DMS 273 (cell line): ENCODE measurements at regions not wholly inside any gene's neighbourhood (a gene's known extent, or its start where the extent isn't known, plus 50 kb on each side); places are given as distances from the start of the nearest gene placed in this dataset.

ENCODE experiments used
- DNase-seq: peaks from one replicate; lab custom pipeline; 2025; ENCODE audit not compliant: unreplicated experiment; lab: John Stamatoyannopoulos, UW

DNA sequence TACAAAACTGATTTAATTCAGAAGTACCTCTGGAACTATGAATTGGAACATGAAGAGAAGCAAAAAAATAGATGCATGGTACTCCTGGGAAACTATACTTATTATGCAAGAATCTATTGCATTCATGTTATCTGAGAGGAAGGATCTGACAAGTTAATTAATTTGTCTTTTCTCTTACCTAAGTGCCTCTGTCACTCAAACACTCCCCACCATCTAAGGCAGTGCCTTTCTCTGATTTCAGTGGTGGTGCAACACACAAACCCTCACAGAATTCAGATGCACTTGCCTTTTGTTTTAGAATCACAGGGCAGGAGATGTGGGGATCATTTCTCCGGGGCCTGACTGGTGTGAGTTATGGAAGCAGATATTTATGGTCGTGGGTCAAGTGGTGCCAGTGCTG lies 52.5 kb upstream of the C9orf72 start:
- no peak for DNase-seq

DNA sequence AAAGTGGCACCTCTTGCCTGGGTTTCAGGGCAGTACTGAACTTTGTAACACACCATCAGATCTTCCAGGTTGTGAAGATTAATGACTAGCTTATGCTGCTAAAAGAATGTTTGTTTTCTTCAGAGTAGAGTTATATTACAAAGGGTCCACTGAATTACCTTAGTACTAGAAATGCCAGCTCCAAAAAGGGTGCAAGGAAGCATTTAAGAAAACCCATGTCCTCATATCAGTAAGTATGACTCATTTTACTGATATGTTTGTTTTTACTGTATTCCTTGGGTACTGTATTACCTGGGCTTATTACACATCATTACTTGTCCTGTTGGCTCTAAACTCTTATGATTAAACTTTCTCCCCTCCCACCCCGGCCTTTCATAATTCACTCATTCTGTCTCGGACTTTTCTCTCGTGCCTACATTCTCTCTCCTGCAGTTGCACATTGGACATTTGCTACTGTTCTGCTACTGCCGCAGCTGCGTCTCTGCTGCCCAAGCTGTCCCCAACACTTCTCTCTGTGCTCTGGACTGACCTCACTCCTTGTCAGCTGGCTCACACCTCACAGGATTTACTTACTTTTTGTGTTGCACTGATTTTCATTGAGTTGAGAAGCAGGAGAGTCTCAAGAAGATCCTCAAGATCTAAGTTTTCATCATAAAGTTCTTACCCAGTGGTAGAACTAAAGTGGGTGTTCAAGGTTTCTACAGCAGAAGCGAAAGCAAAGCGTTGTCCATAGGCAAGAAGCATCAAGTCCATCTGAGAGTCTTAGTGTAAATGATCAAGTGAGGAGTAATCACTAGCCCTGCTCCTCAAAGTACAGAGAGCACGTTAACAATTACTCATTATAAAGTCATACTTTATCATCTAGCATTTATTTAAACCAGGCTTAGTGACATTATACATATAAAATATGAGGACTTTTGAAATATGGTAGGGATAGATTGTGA lies 53.2 kb upstream of the C9orf72 start:
- DNase-seq: no peak

DNA sequence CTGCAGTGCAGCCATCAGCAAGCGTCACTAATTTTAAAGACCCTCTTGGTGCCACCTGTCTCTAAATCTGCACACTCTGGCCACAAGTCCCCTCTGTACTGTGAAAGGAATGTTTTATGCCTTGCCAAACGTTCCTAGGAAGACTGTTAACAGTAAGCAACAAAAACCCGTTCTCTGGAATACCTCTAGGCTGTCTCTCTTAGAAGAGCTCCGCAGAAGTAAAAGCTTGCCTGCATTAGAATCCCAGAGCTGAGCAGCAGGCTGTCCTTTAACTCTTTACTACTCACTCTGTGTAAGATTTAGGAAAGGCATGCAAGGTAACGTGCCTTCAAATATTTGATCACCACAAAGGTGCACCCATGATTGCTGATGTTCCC lies 53.9 kb upstream of the C9orf72 start:
- DNase-seq: no peak

DNA sequence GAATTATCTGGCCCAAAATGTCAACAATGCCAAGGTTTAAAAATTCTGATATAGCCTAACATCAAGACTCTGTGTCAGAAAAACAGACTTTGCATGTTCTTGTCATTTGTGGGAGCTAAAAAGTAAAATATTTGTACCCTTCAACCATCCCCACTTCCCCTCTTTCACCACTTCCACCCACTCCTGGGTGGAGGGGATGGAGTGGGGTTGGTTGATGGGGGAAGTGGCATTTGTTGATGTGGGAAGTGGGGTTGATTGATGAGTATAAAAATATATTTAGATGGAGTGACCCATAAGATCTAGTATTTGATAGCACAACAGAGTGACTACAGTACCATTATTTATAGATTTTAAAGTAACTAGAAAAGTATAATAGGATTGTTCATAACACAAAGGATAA lies 55.0 kb upstream of the C9orf72 start:
- DNase-seq: no peak

DNA sequence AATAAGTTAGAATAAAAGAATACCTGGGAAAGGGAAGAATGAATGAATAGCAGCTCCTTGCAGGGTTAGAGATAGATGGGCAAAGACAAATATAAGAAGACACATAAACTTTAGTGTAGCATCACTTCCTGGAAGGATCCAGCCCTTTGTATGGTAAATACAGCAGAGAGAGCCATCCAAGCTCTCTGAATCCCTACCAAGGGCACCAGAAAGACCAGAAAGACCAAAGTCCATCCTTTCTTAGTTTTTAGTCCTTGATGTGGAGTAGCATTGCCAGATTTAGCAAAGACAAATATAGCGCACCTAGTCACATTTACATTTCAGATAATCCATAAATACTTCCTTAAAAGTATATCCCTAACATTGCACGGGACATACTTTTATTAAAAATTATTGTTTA lies 56.1 kb upstream of the C9orf72 start:
- DNase-seq: no peak

DNA sequence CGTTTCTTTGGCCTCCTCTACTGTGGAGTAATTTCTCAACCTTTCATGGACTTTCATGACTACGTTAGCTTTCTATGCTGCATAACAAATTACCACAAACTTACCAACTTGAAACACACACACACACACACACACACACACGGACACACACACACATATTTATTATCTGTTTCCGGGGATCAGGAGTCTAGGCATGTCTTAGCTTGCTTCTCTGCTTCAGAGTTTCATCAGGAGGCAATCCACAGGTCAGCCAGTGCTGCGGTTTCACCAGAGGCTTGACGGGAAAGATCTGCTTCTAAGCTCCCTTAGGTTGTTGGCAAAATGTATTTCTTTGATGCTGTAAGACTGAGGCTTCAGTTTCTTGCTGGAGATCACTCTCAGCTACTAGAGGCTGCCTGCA lies 59.0 kb upstream of the C9orf72 start:
- DNase-seq: no peak

DNA sequence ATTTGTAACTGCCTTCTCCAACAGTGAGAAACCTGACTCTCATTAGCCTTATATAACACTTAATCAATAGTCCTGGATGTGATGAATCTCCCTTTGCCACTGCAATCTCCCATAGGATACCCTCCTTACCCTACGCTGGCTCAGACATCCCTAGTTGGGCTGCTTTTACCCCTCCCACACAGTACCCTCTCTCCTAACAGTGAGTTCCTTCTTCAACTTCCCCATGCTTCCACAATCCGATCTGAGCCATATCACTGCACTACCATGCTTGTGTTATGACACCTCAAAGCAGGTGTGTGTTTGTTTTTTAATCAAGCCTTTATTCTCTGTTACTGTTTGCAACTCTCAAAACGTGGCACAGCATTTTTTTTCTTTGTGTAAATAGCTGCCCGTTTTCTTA lies 60.5 kb upstream of the C9orf72 start:
- DNase-seq: no peak

DNA sequence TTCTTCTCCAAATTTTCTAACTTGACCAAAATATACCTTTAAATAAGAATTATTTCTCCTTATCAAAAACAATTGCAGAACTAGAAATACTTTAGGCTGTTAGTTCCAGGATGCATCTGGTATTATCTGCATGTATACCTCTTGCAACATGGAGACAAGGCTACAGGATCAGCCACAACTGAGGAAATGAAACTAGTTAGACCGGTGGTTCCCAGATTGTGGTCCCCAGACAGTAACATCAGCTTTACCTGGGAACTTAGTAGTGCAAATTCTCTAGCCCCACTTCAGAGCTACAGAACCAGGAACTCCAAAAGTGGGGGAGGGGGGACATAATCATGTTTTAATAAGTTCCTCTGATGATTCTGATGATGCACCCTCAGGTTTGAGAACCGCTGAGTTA lies 61.6 kb upstream of the C9orf72 start:
- DNase-seq: no peak

DNA sequence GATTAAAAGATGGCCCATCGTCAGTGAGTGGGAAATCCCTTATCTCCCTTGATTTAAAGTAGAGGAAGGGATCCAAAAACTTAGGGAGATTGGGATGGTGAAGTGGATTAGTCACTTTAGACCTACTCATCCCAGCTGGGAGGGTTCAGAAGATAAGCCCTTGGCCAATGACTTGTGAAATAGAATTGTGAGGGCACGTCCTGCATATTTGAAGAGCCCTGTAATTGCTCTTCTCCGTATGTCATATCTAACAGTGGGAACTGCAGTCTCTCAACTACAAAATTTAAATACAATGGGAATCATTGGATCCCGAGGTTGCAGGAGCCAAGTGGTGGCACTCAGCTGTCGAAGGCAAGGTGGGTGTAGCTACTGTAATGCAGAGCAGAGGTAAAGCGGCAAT lies 65.4 kb upstream of the C9orf72 start:
- no peak for DNase-seq

DNA sequence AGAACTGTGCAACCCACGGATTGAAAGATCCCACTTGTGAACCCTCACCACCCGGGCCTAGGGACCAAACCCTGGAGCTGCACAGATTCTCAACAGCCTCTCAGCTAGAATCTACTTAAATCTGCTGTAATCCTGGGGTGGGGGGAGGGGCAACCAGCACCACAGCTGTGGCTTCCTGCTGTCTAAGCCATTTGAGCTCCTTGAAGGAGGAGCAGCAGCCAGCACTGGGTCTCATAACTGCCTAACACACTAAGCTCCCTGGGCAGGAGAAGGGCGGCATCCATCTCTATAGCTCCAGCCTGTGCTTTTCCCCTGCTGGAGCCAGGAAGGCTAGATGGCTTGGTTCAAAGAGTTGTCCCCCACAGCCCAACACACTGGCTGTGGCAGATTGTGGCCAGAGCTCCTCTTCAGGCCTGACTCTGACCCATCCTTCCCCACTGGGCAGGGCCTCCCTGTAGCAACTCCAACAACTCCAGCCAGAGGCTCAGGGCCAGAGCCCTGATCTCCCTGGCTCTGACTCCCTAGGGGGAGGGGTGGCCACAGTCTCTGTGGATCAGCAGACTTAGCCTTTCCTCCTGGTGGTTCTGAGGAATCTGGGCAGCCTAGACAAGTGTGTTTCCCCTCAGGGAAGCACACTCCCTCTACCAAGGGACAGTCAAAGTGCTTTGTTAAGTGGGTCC lies 72.0 kb upstream of the C9orf72 start:
- DNase-seq: peak; percentile 5

DNA sequence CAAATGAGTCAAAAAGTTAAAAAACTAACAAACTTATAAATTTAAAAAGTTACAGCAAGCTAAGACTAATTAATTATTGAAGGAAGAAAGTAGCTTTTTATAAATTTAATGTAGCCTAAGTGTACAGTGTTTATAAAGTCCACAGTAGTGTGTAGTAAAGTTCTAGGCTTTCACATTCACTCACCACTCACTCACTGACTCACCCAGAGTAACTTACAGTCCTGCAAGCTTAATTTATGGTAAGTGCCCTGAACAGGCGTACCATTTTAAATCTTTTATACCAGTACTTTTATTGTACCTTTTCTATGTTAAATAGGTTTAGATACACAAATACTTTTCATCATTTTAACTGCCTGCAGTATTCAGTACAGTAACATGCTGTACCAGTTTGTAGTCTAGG lies 80.0 kb upstream of the C9orf72 start:
- DNase-seq: no peak

DNA sequence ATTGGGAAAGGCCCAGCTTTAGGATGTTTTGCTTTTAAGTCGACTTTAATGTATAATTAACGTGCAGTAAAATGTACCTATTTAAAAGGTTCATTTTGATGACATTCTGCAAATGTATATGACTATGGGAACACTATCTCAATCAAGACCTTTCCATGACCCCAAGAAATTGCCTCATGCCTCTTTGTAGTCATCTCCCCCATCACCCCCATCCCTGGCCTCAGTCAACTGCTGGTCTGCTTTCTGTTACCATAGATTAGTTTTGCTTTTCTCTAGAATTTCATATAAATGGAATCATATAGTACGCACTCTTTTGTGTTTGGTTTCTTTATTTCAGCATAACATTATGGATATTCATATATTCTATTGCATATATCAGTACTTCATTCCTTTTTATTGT lies 80.7 kb upstream of the C9orf72 start:
- DNase-seq: no peak

DNA sequence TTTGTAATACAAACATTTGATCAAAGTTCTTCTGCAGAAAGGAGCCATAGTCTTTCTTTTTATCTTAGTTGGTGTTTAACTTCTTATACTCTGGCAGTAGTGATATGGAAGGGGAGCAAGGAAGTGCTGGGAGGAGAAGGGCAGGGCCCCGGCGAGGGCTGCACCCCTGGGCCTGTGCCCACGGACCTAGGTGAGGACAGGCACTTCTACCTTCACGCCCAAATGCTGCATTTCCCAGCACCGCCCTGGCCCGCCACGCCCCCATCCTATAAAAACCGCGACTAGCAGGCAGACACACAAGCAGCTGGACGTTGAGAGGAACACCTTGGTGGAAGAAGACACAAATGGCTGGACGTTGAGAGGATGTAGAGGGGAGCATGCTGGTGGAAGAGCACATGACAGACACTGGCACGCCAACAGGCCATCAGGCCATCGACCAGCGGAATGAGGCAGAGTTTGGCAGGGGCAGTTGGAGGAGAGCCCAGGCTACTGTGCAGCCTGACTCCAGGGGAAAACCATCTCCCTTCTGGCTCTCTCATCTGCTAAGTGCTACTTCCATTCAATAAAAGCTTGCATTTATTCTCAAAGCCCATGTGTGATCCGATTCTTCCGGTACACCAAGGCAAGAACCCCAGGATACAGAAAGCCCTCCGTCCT lies 81.5 kb upstream of the C9orf72 start:
- DNase-seq: peak; percentile 30

DNA sequence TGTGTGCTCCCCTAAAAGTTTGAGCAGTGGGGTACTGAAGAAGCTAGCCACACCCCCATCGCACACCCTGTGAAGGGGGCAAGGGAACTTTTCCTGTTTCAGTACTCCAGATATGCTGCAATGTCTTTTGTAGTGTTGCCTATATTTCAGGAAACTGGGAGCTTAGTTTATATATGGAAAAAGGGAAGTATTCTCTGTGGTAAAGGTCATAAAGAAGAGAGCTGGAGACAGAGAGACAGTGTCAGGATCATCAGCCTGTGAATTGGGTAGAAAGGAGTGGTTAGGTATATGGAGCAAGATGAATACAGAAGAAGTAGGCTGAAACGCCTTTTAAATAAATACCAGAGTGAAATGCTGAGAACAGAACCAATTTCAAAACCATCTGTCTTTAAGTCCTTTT lies 82.2 kb upstream of the C9orf72 start:
- DNase-seq: no peak

DNA sequence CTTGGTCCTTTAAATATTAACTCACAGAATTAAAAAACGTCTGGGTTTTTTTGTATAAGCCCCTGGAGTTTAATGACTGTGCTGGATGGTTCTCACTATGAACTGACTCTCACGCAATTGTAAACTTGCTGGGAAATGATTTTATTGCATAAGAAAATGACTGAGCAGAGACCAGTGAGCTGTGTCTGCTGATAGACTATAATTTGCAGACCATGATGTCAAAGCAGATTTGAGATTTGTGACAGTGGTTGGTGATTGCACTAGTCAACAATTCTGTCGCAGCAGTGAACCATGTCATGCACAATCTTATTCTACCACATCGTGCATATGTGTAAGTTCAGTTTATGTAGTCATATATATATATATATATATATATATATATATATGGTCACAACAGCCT lies 85.7 kb upstream of the C9orf72 start:
- no peak for DNase-seq

DNA sequence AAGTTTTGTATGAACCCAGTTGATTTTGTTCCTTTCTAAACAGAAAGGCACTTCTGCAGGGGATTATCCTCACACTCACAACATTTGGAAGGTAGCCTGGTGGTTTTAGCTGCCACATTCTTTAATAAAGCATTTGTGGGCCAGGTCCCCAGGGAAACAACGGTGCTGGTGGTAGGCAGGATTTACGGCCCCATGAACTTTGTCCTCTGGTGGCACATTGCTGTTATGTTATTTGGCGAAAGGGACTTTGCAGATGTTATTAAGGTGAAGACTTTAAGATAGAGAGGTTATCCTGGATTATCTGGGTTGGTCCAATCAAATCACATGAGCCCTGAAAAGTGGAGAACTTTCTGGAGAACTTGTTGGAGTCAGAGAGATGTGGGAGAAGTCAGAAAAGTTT lies 86.3 kb upstream of the C9orf72 start:
- DNase-seq: no peak

DNA sequence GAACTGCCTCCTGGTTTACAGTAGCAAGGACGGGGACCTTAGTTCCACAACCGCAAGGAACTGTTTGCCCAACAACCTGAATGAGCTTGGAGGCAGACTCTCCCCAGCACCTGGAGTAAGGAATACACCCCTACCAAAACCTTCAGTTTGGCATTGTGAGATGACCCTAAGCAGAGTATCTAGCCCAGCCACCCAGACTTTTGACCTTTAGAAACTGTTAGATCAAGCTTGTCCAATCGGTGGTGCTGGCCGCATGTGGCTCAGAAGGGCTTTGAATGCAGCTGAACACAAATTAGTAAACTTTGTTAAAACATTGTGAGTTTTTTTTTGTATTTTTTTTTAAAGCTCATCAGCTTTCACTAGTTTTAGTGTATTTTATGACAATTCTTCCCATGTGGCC lies 86.9 kb upstream of the C9orf72 start:
- DNase-seq: no peak

DNA sequence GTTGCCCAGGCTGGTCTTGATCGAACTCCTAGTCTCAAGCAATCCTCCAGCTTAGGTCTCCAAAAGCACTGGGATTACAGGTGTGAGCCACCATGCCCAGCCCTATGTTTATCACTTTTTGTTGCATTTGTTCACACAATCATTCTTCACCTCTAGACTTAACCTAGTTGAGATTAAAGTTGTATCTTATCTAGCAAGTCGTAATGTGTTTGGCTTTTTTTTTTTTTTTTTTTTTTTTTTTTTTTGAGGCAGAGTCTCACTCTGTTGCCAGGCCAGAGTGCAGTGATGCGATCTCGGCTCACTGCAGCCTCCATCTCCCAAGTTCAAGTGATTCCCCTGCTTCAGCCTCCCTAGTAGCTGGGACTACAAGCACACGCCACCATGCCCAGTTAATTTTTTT lies 90.2 kb upstream of the C9orf72 start:
- no peak for DNase-seq

DNA sequence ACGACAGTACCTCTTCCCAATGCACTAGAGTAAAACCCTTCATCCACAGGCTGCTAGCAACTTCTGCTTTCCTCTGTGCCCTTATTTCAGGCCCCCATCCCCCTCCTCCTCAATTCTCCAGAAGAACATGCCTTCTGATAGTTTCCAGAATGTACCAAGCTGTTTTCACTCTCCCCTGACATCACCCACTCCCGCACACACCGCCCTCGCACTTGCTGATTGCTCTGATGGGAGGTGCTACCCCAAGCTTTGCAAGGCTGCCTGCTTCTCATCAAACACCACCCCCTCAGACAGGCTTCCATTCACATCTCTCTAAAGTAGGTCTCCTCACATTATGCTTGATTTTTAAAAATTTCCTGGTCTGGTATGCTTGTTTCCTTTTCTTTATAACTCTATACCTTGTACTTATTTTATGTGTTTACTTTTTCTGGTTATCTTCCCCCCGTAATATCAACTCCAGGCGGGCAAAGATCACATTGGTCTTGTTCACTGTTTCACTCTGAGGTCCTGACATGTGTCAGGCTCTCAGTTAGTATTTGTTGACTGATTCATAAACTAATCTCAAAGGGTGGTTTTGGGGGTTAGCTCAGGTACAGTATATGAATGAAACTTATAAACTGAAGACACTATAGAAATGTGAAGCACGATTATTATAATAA lies 91.0 kb upstream of the C9orf72 start:
- DNase-seq: no peak

DNA sequence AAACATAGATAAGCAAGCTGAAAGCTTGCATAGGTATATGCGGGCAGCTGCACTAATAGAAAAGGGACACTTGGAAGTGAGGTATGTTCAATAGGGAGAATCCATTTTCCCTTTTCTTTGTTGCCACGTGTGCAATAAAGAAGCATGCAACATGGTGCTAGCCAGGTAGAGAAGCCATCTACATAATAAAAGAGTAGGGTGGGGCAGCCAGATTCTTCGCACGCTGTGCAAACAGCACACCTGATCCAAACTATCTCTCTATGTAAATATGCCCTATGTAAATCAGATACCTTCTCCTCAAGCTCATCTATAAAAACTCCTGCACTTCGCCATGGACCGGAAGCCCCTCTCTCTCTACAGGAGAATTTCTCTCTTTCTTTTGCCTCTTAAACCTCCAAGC lies 91.9 kb upstream of the C9orf72 start:
- no peak for DNase-seq

DNA sequence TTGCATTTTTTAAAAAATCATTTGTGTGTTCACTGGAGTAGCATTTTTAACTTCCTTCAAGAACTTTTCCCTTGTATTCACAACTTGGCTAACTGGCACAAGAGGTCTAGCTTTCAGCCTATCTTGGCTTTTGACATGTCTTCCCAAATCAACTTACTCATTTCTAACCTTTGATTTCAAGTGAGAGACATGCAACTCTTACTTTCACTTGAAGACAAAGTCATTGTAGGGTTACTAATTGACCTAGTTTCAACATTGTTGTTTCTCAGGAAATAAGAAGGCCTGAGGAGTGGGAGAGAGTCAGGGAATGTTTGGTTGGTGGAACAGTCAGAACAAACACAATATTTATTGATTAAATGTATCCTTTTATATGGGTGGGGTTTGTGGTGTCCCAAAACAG lies 95.0 kb upstream of the C9orf72 start:
- no peak for DNase-seq

DNA sequence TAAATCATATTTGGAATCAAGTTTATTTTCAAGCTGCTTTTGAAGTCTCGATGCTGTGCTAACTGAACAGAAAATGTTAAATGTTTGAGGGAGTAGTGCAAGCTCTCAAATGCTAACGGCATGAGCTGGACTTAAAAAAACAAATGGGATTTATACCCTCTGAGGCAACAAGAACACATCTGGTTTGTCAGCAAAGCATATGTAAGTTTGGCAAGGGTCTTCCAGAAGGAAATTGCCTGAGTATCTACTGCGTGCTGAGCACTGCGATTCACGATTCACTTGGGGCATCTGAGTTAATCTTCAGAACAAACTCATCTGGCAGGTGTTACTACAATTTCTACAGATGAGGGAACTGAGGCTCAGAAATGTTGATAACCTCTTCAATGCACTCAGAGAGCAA lies 98.4 kb upstream of the C9orf72 start:
- no peak for DNase-seq
